ENCODE measurements at regions not wholly inside any gene's neighbourhood (a gene's known extent, or its start where the extent isn't known, plus 50 kb on each side); places are given as distances from the start of the nearest gene placed in this dataset.

DNA sequence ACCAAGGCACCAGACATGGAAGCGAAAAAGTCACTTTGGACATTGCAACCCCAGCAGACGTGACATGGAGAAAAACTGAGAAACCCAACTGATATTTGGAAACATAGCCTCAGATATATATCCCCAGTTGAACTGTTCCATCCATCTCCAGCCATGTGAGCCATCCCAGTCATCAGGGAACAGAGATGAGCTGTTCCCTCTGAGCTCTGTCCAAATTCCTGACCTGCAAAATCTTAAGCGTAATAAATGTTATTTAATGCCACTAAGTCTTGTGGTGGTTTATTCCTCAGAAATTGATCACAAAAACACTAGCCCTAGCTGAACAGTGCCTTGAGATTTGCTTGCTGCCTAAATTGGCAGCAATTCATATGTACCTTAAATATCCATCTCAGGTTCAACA is 182.8 kb downstream of the NRP2 start:
- TF ChIP-seq, protein P1, sequence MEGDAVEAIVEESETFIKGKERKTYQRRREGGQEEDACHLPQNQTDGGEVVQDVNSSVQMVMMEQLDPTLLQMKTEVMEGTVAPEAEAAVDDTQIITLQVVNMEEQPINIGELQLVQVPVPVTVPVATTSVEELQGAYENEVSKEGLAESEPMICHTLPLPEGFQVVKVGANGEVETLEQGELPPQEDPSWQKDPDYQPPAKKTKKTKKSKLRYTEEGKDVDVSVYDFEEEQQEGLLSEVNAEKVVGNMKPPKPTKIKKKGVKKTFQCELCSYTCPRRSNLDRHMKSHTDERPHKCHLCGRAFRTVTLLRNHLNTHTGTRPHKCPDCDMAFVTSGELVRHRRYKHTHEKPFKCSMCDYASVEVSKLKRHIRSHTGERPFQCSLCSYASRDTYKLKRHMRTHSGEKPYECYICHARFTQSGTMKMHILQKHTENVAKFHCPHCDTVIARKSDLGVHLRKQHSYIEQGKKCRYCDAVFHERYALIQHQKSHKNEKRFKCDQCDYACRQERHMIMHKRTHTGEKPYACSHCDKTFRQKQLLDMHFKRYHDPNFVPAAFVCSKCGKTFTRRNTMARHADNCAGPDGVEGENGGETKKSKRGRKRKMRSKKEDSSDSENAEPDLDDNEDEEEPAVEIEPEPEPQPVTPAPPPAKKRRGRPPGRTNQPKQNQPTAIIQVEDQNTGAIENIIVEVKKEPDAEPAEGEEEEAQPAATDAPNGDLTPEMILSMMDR (conservative IDR thresholded peaks at IDR 0.05 in 1 of 2, IDR thresholded peaks at IDR 0.05 in 1 of 2; ENCODE audit: low read depth in 1 of 2, low read length in 2 of 2): no peak
- no peak for TF ChIP-seq EZH2 (IDR thresholded peaks at IDR 0.05; ENCODE audit: low read length, missing control alignments)

Measured in fibroblast of lung (primary cell).